C4-2B (cell line): ENCODE measurements at regions not wholly inside any gene's neighbourhood (a gene's known extent, or its start where the extent isn't known, plus 50 kb on each side); places are given as distances from the start of the nearest gene placed in this dataset.

Experiments used
- H3K27ac ChIP-seq: fragments of 450-650 bp; 2 replicates; pipeline ENCODE4 v1.5.1; 2017
- ZFX ChIP-seq: fragments of 450-650 bp; IDR thresholded peaks from 2 replicates; pipeline ENCODE4 v1.6.1; 2017
- TF ChIP-seq, protein P1 (sequence below): fragments of 450-650 bp; conservative IDR thresholded peaks from 2 replicates; pipeline ENCODE4 v1.5.1; 2017; ENCODE audit warnings: mild to moderate bottlenecking

DNA sequence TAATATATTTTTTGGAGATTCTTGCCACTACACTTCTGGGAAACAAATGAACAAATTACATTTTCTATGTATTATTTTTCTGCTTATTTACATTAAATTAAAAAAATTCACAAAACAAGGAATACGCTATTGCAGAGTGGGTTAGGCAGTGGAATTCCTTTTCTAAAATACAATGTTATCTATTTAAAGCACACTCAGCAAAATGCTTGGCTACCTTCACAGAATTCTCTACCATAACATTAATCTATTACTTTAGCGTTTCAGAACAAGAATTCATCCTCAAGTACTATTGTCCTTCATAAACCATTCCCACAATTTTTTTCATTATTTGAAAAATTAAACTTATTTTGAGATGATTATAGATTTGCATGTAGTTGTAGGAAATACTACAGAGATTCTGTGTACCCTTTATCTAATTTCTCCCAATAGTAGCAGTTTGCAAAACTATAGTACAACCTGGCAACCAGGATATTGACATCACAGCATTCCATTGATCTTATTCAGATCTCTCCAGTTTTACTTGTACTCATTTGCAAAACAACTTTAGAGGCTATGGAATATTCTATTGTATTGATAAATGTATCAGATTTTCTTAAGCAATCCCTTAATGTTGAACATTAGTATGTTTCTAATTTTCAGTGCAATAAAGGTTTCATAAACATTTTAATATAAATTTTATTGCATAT lies 120.9 kb downstream of the DLEU7 start:
- TF ChIP-seq, protein P1, sequence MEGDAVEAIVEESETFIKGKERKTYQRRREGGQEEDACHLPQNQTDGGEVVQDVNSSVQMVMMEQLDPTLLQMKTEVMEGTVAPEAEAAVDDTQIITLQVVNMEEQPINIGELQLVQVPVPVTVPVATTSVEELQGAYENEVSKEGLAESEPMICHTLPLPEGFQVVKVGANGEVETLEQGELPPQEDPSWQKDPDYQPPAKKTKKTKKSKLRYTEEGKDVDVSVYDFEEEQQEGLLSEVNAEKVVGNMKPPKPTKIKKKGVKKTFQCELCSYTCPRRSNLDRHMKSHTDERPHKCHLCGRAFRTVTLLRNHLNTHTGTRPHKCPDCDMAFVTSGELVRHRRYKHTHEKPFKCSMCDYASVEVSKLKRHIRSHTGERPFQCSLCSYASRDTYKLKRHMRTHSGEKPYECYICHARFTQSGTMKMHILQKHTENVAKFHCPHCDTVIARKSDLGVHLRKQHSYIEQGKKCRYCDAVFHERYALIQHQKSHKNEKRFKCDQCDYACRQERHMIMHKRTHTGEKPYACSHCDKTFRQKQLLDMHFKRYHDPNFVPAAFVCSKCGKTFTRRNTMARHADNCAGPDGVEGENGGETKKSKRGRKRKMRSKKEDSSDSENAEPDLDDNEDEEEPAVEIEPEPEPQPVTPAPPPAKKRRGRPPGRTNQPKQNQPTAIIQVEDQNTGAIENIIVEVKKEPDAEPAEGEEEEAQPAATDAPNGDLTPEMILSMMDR: no peak
- TF ChIP-seq ZFX: no peak
- H3K27ac ChIP-seq: no peak overlapping the region

GRCh38 chr13:50724438-50724837 lies 119.1 kb downstream of the DLEU7 start:
- H3K27ac ChIP-seq: no peak overlapping the region
- no peak for TF ChIP-seq ZFX
- TF ChIP-seq, protein P1: no peak

DNA sequence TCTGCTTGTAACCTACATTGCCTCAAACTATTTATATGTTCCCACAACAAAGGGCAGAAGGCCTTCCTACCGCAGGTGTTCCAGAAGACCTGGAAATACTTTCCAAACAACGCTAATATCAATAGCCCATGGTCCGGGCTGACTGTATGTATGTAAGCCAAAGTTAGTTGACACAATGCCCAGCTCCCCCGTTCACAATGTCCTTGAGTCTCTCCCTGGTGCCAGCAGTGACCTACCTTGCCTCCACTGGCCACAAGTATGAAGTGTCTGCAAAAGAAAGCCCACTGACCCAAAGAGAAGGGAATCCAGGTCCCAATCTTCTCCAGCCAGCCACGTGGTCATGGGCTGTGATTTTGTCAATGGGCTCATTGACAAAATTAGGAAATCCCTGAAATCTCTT lies 118.6 kb downstream of the DLEU7 start:
- H3K27ac ChIP-seq: no peak overlapping the region
- no peak for TF ChIP-seq ZFX
- TF ChIP-seq, protein P1: no peak

DNA sequence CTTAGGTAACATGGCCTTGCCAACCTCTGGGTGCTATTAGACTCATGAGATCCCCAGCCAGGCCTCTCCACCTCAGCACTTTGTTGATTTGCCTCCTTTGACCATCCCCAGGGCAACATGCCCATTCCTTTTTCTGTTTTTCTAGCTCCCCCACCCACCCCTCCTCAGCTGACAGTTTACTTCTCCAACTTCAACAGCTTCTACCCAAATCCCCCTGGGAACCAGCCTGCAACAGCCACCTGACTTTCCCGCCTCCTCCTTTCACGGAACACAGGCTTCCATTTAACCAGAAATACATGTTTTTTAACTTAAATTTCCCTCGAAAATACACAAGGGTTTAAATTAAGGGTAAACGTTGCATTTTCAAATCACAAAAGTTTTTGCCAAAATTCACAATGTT lies 117.3 kb downstream of the DLEU7 start:
- TF ChIP-seq, protein P1: no peak
- TF ChIP-seq ZFX: no peak
- no peak overlapping the region for H3K27ac ChIP-seq

DNA sequence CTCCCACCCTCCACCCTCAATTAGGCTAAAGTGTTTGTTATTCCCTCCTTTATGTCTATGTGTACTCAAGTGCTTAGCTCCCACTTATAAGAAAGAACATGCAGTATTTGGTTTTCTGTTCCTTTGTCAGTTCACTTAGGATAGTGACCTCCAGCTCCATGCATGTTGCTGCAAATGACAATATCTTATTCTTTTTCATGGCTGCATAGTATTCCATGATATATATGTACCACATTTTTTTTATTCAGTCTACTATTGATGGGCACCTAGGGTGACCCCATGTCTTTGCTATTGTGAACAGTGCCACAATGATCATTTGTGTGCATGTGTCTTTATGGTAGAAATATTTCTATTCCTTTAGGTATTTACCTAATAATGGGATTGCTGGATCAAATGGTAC lies 114.3 kb downstream of the DLEU7 start:
- no peak overlapping the region for H3K27ac ChIP-seq
- TF ChIP-seq, protein P1: no peak
- TF ChIP-seq ZFX: no peak

GRCh38 chr13:50730496-50731351 lies 112.8 kb downstream of the DLEU7 start:
- no peak overlapping the region for H3K27ac ChIP-seq

DNA sequence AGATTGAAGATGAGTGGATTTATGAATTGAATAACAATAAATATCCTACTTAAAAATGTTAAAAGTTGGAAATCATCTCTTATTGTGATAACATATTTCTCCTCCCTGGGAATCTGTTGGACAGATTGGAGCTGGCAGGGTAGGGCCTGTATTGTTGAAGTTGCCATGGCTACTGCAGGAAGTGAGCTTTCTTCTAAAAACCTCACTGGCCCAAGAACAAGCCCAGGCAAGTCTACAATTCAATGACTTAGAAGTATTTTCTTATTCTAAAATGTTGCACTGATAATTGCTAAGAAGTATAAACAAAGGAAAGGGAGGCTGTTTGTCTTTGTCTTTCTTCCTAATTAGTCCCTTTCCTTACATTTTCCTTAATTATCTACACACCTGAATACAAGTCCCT lies 112.1 kb downstream of the DLEU7 start:
- TF ChIP-seq, protein P1: no peak
- no peak for TF ChIP-seq ZFX
- no peak overlapping the region for H3K27ac ChIP-seq

More at GRCh38 chr13:50730496-50731351, 112.8 kb downstream of the DLEU7 start:
- TF ChIP-seq ZFX: no peak
- TF ChIP-seq, protein P1: no peak
